Neural cell (in vitro differentiated cells): ENCODE measurements at regions not wholly inside any gene's neighbourhood (a gene's known extent, or its start where the extent isn't known, plus 50 kb on each side); places are given as distances from the start of the nearest gene placed in this dataset.

Experiments used
- EP300 ChIP-seq: fragments of 450-650 bp; conservative IDR thresholded peaks from 2 replicates; pipeline ENCODE4 v1.6.1; 2014; ENCODE audit warnings: antibody characterized with exemption, mild to moderate bottlenecking, moderate library complexity; ENCODE audit not compliant: poor library complexity, severe bottlenecking
- TF ChIP-seq, protein P1 (sequence below): fragments of 450-650 bp; IDR thresholded peaks from 2 replicates; pipeline ENCODE4 v1.5.1; 2014; ENCODE audit warnings: antibody characterized with exemption, mild to moderate bottlenecking, moderate library complexity; ENCODE audit not compliant: poor library complexity, severe bottlenecking

DNA sequence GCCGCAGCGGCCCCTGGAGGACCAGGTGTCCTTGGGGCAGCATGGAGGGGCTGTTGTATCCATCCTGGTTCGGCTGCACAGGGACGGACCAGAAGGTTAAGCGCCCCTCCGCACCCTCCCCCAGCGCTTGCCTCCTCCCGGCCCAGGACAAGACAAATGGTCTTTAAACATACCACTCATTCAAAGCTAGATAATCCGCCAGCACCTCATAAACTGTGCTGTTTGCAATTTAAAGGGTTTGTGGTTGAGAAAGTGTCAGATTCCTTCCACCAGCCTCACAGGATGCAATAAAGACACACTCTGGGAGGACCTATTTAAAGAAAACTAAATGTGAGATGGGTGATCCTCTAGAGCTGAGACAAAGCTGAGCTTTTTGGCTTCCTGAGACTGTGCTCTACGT is 426.2 kb upstream of the EEF2KMT start:
- TF ChIP-seq, protein P1, sequence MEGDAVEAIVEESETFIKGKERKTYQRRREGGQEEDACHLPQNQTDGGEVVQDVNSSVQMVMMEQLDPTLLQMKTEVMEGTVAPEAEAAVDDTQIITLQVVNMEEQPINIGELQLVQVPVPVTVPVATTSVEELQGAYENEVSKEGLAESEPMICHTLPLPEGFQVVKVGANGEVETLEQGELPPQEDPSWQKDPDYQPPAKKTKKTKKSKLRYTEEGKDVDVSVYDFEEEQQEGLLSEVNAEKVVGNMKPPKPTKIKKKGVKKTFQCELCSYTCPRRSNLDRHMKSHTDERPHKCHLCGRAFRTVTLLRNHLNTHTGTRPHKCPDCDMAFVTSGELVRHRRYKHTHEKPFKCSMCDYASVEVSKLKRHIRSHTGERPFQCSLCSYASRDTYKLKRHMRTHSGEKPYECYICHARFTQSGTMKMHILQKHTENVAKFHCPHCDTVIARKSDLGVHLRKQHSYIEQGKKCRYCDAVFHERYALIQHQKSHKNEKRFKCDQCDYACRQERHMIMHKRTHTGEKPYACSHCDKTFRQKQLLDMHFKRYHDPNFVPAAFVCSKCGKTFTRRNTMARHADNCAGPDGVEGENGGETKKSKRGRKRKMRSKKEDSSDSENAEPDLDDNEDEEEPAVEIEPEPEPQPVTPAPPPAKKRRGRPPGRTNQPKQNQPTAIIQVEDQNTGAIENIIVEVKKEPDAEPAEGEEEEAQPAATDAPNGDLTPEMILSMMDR: no peak
- TF ChIP-seq EP300: no peak
